ENCODE measurements at regions not wholly inside any gene's neighbourhood (a gene's known extent, or its start where the extent isn't known, plus 50 kb on each side); places are given as distances from the start of the nearest gene placed in this dataset.
"Not testable (repeated sequence)": the region's sequence is repeated elsewhere in the genome, so short reads cannot be mapped to it uniquely, and the experiment has no call there.

DNA sequence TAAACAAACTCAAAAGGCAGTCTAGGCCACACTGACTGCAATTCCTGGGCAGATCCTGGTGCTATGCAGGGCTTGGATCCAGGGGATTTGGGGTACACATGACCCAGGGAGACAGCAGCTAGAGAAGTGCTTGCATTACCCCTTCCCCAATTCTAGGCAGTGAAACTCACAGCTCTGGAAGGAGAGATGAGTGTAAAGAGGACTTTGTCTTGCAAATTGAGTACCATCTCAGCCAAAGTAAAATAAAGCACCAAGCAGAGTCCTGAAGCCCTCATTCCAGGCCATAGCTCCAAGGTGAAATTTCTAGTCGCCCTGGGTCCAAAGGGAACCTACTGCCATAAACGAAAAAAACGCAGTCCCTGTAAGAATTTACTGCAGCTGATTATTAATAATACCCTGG is 644.9 kb upstream of the FLRT2 start:
- DNase-seq = no peak

DNA sequence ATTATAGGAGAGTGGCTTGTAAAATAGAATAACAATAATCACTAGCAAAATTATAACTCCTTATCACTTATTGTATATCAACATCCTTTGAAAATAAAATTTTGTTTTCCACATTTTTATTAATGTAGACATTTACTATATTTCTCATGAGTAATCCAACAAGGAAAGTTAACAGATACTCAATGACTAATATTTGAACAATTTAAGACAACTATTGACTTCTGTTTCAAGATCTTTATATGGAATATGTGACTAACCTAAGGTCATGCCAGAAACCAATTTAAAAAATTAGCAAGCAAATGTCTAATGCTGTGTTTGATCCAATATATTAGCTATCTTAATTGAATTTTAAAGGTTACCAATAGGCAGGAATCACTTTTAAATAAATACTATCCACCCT is 638.5 kb upstream of the FLRT2 start:
- DNase-seq = no peak

DNA sequence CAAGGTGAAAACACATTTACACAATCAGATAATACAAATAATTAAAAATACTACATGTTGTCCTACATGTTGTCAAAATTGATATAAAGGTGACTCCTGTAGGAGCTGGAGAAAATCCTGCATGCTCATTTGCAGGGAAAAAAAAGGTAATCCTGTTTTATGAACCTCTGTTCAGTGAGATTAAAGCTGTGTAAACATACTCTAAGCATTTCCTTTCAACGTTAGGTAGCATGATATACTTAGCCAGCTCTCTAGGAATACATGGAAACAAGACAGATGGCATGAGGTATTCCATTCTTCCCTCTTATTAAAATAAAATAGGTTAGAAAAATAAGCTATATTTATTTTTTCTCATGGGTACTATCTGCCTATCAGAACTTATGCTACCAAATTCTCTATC is 635.7 kb upstream of the FLRT2 start:
- no peak for DNase-seq

DNA sequence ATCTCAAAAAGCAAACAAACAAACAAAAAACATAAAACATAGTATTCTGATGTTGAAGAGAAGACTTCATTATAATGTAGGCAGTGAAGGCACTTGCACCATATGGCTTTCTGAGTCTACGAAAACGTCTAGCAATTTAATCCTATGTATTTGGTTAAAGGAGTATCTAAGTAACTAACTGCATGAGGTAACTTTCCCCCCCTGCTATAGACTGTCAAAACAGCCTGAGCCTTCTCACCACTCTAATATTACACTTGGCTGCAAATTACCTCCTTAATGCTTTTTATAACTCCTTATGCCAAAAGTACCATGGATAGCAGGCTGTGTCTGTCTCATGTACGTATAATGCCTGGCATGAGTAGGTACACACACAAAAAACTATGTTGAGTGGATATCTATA is 607.6 kb upstream of the FLRT2 start:
- no peak for DNase-seq

DNA sequence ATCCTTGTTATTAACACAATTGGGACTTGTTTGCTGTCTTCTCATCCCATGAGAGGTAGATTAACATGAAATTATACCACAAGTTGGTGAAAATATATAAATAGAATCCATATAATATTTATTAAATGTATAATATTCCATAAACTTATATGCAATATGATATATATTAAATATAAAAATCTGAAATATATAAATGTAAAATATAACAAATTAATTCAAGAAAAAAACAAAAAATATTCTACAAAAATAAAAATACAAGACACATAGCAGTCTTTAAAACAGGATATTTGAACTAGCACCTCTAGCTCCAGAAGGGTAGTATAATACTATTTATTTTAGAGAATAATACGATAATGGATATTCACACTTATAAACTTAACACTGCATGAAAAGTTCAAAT is 603.3 kb upstream of the FLRT2 start:
- no peak for DNase-seq

DNA sequence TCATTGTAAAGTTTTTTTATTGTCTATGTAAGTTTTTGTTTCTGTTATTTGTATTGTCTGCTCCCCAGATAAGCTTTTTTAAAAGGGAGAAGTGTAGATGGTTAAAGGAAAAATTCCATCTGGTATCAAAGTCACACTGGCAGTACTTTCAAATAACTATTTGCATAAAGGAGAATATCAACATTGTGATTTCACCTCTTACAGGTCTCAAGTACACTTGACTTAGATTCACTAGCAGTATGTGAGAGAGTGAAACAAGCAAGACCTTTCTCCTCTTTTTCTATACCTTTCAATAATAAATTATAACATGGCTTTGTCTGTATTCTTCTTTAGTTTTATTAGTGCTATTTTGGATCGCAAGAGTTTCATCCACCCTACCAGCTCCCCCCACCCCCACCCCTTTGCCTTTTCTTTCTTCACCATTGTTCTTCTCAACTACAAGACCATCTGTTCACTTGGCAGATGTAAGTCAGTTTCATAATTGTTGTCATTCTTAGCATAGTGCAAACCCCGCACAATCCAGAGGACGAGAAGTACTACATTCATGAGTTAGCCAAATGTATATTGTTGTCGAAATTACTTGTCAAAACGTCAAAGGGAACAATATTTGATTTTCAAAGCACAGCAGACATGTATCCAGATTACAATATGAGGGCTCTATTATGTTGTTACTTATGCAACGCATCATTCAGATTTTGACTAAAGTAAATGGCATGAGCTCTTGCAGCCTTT is 602.7 kb upstream of the FLRT2 start:
- no peak for DNase-seq

- DNase-seq = no peak
Observed at GRCh38 chr14:84929086-84929485, 600.9 kb upstream of the FLRT2 start.

- DNase-seq = no peak
Observed at GRCh38 chr14:84929834-84930233, 600.1 kb upstream of the FLRT2 start.

DNA sequence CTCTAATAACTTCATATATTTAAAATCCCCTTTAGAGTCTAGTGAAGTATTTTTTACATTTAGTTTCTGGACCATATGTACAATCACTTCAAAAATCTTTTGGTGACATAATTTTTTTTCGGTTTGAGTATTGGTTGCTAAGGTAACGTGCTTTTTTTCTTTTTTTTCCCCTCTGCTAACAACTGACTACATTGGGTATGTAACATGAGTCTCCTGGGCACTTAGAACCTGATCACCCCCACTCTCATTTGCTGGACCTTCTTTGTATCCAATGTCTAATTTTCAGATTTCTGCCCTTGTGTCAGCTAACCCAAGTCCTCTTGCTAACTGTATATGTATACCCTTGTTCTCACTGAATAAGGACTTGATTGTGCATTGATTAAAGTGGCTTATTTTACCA is 592.9 kb upstream of the FLRT2 start:
- DNase-seq = no peak

GRCh38 chr14:84937449-84937848 is 592.5 kb upstream of the FLRT2 start:
- DNase-seq = no peak

DNA sequence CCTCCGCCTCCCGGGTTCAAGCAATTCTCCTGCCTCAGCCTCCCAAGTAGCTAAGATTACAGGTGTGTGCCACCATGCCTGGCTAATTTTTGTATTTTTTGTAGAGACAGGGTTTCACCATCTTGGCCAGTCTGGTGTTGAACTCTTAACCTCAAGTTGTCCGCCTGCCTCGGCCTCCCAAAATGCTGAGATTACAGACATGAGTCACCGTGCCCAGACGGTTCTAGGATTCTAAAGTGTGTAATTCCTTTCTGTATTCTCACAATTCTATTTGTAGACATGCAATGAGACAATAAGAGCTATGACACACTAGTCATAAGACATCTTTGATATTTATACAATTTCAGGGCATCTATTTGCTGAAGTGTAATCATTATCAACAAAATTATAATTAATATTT is 585.0 kb upstream of the FLRT2 start:
- DNase-seq = not testable (repeated sequence)

GRCh38 chr14:84959851-84960520 is 570.0 kb upstream of the FLRT2 start:
- no peak for DNase-seq

DNA sequence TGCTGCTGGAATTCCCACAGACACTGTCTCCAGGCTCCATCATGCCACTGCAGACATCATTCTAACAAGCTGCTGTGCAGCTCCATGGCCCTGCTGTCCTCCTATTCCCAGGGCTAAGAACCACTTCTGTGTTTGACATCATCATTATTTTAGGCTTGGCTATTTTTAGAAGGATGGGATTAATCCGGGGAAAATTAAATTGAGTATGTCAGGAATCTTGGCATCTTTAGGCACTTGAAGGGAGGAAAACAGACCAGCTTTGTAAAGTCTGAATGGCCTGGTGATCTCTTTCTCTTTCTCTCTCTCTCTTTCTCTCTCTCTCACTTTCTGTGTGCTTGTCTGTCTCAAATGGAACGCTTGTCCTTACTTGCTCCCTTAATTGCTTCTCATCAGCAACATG is 568.3 kb upstream of the FLRT2 start:
- peak; percentile 1 for DNase-seq

- DNase-seq = no peak
Observed at GRCh38 chr14:84963518-84963917, 566.4 kb upstream of the FLRT2 start.

GRCh38 chr14:84965279-84965678 is 564.7 kb upstream of the FLRT2 start:
- DNase-seq = no peak

GRCh38 chr14:84969501-84969900 is 560.4 kb upstream of the FLRT2 start:
- no peak for DNase-seq

- DNase-seq = no peak
Observed at GRCh38 chr14:84975241-84975902, 554.6 kb upstream of the FLRT2 start.

DNA sequence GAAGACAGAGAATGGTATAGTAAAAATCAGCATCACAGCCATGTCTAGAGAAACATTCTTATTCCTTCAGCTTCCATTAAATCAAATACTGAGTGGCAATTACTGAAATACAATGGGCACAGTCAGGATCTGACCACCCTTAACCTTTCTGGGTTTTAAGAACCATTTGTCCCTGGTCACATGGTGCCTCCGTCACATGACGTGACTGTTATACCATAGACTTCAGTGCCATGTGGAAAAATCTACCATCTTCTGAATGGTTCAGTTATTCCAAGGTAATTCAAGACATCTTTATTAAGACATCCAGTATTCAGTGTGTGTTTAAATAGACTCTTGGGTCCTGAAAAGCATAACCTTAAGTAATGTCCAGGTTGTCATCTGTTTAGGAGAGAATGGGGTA is 553.1 kb upstream of the FLRT2 start:
- no peak for DNase-seq

- DNase-seq = no peak
Observed at GRCh38 chr14:84987042-84987441, 542.9 kb upstream of the FLRT2 start.

DNA sequence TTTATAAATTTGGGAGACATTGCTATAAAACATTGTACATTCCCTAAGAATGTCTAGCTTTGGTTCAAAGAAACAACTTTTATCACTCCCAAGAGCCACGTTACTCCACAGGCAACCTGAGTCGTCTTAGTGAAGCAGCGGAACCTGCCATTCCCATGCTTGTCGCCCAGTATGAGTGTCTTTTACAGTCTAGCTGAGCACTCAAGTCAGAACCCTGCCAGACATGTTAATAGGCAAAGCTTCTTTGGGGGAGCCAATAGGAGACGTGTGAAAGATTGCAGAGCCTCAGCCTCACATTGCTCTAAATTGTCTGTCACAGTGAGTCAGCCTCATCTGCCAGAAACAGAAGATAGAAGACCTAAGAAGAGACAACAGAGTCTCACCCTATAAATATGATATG is 541.6 kb upstream of the FLRT2 start:
- no peak for DNase-seq

DNA sequence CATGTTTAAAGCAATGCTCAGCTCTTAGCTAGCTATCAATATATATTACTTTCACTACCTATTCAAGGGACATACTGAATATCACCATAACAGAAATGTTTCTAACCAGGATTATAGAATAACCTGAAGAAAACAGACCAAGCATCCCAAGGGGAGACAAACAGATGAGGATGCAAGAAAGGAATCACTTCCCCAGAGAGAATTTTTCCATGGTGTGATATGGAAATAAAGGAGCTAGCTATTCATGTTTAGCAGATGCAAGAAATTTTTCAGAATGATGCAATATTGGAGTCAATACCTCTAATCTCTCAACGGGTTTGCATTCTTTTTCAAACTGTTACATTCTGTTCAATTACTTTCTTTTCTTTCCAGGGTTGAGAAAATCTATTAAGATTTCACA is 538.9 kb upstream of the FLRT2 start:
- no peak for DNase-seq

GRCh38 chr14:84998216-84998615 is 531.7 kb upstream of the FLRT2 start:
- DNase-seq = no peak

DNA sequence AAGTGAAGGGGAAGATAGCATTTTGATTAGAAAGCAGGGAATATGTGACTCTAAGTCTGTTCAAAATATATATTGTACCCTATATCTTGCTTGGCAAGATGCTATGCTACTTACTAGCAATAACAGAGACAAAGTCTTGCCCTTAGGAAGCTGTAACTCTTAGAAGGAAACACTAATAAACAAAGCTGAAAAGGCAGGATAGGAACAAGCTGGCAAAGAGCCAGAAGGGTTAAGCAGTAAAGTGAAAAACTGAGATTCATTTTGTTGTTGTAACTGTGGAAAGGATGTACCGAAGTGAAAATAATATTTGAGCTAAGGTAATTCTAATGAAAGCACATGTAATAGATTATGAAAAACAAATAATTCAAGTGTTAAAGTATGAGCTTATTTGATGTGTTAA is 527.1 kb upstream of the FLRT2 start:
- no peak for DNase-seq

DNA sequence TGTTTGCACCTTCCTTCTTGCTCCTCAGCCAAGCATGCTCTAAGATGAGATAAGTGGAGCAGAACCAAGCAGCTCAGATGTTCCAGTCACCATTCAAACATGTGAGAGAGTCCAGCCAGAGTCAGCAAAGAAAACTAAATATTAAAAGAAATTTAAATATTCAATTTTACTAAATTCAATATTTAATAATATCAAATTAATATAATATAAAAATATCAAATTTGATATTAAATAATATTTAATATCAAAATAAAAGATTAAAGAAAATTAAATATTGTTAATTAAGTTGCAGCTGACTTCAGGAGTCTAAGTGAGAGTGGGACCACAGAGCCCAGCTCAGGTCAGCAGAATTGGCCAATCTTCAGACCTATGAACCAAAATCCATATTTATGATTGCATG is 526.1 kb upstream of the FLRT2 start:
- DNase-seq = no peak
